K562 (cell line): ENCODE measurements at regions not wholly inside any gene's neighbourhood (a gene's known extent, or its start where the extent isn't known, plus 50 kb on each side); places are given as distances from the start of the nearest gene placed in this dataset.

Source experiments
- ATAC-seq: fragments of 200-7000 bp; cut with Tn5 transposase; 3 replicates; pipeline ENCODE4 v1.9.1; 2020; ENCODE audit warnings: moderate library complexity
- BruUV-seq: library from RNA; stranded (reverse); fragments of 400-500 nt; replicated peaks from 2 replicates; lab custom pipeline; 2021; lab: Mats Ljungman, UMichigan
- CTCF ChIA-PET: fragments of 300-600 bp; formaldehyde crosslinking; extraction: SDS; loops from one replicate; lab custom pipeline; 2021; ENCODE audit warnings: low intra/inter-chr PET ratio; lab: Yijun Ruan, JAX
- POLR2A ChIA-PET: fragments of 300-600, 350-650 bp; sonication (Branson Sonifier 250); formaldehyde crosslinking; extraction: SDS; loops from one replicate; lab custom pipeline; 2021; ENCODE audit warnings: antibody characterized with exemption, inconsistent platforms; lab: Yijun Ruan, JAX
- DNase-seq, 4 experiments: peaks; one replicate each; pipeline versions ENCODE4 v3.0.0 to v3.0.0-alpha.2; 2011 to 2018; ENCODE audit warnings: low spot score in 3 of 4, mixed read lengths in 3 of 4; ENCODE audit errors: extremely low read depth in 1 of 4
- FAIRE-seq: peaks from 2 replicates; lab custom pipeline; 2011; peaks lifted over from hg19 to GRCh38; lab: Jason Lieb, UNC
- H2AFZ ChIP-seq: 2 replicates; pipeline ENCODE4 v1.6.0; 2011; ENCODE audit warnings: low read depth, low read length, control low read depth, inconsistent platforms
- H3K27ac ChIP-seq: fragments of 200-600 bp; 3 replicates; pipeline ENCODE4 v1.8.0; 2011; ENCODE audit warnings: low read depth, mild to moderate bottlenecking, control low read depth, inconsistent platforms, low read length, moderate library complexity, mixed read lengths; ENCODE audit errors: extremely low read depth
- H3K27me3 ChIP-seq, 2 experiments: fragments of 300-600 bp in 1 of 2; 2 replicates in 1 of 2; 3 replicates in 1 of 2; pipeline versions ENCODE4 v1.6.0 to v1.8.0; 2011; ENCODE audit warnings: inconsistent platforms in 2 of 2, low read length in 2 of 2, mild to moderate bottlenecking in 1 of 2, mixed read lengths in 1 of 2, moderate library complexity in 1 of 2; ENCODE audit not compliant: control insufficient read depth in 2 of 2, insufficient read depth in 2 of 2
- H3K36me3 ChIP-seq: fragments of 300-600 bp; 3 replicates; pipeline ENCODE4 v1.8.0; 2011; ENCODE audit warnings: mild to moderate bottlenecking, low read length, inconsistent platforms; ENCODE audit not compliant: control insufficient read depth, insufficient read depth
- H3K4me1 ChIP-seq, 2 experiments: fragments of 200-600 bp in 1 of 2; replicated peaks in 1 of 2; 2 replicates in 1 of 2; 3 replicates in 1 of 2; pipeline versions ENCODE4 v1.5.1 to v1.8.0; 2011; ENCODE audit warnings: inconsistent platforms in 2 of 2, low read length in 2 of 2, mild to moderate bottlenecking in 1 of 2, mixed read lengths in 1 of 2, moderate library complexity in 1 of 2; ENCODE audit not compliant: control insufficient read depth in 2 of 2, insufficient read depth in 2 of 2
- H3K4me2 ChIP-seq: 2 replicates; pipeline ENCODE4 v1.6.1; 2011; ENCODE audit warnings: low read length, control low read depth, inconsistent platforms, mixed read lengths; ENCODE audit not compliant: insufficient read depth
- H3K4me3 ChIP-seq: fragments of 200-600 bp; sonication (generic), shearing (Covaris generic); 2 replicates; pipeline ENCODE4 v1.5.1; 2016; ENCODE audit warnings: control low read depth, inconsistent platforms
- H3K79me2 ChIP-seq: fragments of 200-600 bp; 3 replicates; pipeline ENCODE4 v1.8.0; 2011; ENCODE audit warnings: low read length, inconsistent platforms; ENCODE audit not compliant: control insufficient read depth, insufficient read depth
- H3K9ac ChIP-seq, 2 experiments: 2 replicates each; pipeline versions ENCODE4 v1.6.0 to v1.6.1; 2011; ENCODE audit warnings: low read depth in 2 of 2, low read length in 2 of 2, control low read depth in 1 of 2, inconsistent platforms in 1 of 2, mild to moderate bottlenecking in 1 of 2, mixed read lengths in 1 of 2; ENCODE audit not compliant: insufficient read depth in 1 of 2
- H3K9me1 ChIP-seq: one replicate; pipeline ENCODE4 v1.6.0; 2011; ENCODE audit warnings: inconsistent platforms, mild to moderate bottlenecking, low read length, moderate library complexity; ENCODE audit not compliant: control insufficient read depth, insufficient read depth
- H3K9me3 ChIP-seq: replicated peaks from 2 replicates; pipeline ENCODE4 v1.5.1; 2011; ENCODE audit warnings: low read depth, low read length, inconsistent platforms; ENCODE audit not compliant: control insufficient read depth, insufficient read depth
- H4K20me1 ChIP-seq: replicated peaks from 2 replicates; pipeline ENCODE4 v1.6.1; 2011; ENCODE audit warnings: low read length, inconsistent platforms, mixed read lengths; ENCODE audit not compliant: control insufficient read depth, insufficient read depth
- HNRNPH1 ChIP-seq: fragments of 200-400 bp; formaldehyde crosslinking; optimal IDR thresholded peaks from 2 replicates; pipeline ENCODE3; 2017; ENCODE audit warnings: low read depth, mild to moderate bottlenecking, low read length, moderate library complexity
- MCM7 ChIP-seq, 2 experiments: fragments of 450-650 bp; IDR thresholded peaks; 2 replicates each; pipeline ENCODE4 v1.6.1; 2016 to 2018
- NCOA6 ChIP-seq: fragments of 450-650 bp; IDR thresholded peaks from 2 replicates; pipeline ENCODE4 v1.6.1; 2017; ENCODE audit warnings: mild to moderate bottlenecking
- NFIX ChIP-seq: fragments of 250-450 bp; sonication (Bioruptor Pico); IDR thresholded peaks from 2 replicates; pipeline ENCODE4 v1.4.0; 2020; ENCODE audit warnings: low read depth, mild to moderate bottlenecking, moderate library complexity
- RB1 ChIP-seq: fragments of 450-650 bp; IDR thresholded peaks from 2 replicates; pipeline ENCODE4 v1.6.1; 2017; ENCODE audit warnings: low read depth, mild to moderate bottlenecking
- RHOXF2B ChIP-seq: fragments of 250-450 bp; sonication (Bioruptor Pico); conservative IDR thresholded peaks from 2 replicates; pipeline ENCODE4 v1.5.1; 2021
- WGBS: fragments of 100-300 bp; shearing (Covaris generic); methylation state at CpG from one replicate; pipeline ENCODE4 v1.1.6; 2016; ENCODE audit warnings: low coverage, mixed read lengths; ENCODE audit not compliant: insufficient coverage; ENCODE audit errors: missing lambda C conversion rate; 5-methylcytosine and 5-hydroxymethylcytosine counted together
- in situ Hi-C: fragments of 300-500 bp; cut with MboI; formaldehyde crosslinking; loops from 4 replicates; pipeline ENCODE4 v1.15.0; 2018; ENCODE audit warnings: inconsistent platforms, mixed read lengths
- intact Hi-C: fragments of 100-400 bp; cut with micrococcal nuclease; formaldehyde crosslinking; loops from 2 replicates; pipeline ENCODE4 v1.14.2; 2022
- TF ChIP-seq, protein P1 (sequence below): sonication (generic); formaldehyde crosslinking; IDR thresholded peaks from 2 replicates; pipeline ENCODE4 v1.8.0; 2022; ENCODE audit warnings: missing genetic modification reagents, mild to moderate bottlenecking, borderline replicate concordance
- TF ChIP-seq, protein P2 (sequence below): sonication (generic); formaldehyde crosslinking; IDR thresholded peaks from 2 replicates; pipeline ENCODE4 v1.8.1; 2022; ENCODE audit warnings: missing genetic modification reagents
- TF ChIP-seq, protein P3 (sequence below): fragments of 250-450 bp; sonication (Bioruptor Pico); IDR thresholded peaks from 2 replicates; pipeline ENCODE4 v1.4.0; 2020; ENCODE audit warnings: mild to moderate bottlenecking, moderate library complexity
- TF ChIP-seq, protein P4 (sequence below): fragments of 250-450 bp; sonication (Bioruptor Pico); IDR thresholded peaks from 2 replicates; pipeline ENCODE4 v1.5.1; 2021; ENCODE audit warnings: mild to moderate bottlenecking
- TF ChIP-seq, protein P5 (sequence below): fragments of 450-650 bp; IDR thresholded peaks from 2 replicates; pipeline ENCODE4 v1.6.1; 2016; ENCODE audit warnings: borderline replicate concordance

DNA sequence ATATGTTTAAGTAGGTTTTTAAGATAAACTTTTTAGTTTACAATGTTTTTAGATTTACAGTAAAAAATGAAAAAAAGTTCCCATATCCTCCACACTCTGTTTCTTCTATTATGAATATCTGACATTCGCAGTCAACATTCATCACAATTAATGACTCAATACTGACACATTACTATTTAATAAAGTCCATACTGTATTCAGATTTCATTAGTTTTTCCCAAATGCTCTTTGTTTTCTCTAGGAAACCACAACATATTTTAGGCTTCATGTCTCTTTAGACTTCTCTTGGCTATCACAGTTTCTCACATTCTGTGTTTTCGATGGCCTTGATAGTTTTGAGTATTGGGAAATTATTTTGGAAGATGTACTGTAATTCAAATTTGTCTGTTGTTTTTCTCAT, 399.8 kb downstream of the SLC6A15 start:
- ChIA-PET CTCF (no interaction called here), POLR2A (no interaction called here)
- no peak for DNase-seq
- no peaks in the 10 kb centered on the region for H3K9me3 ChIP-seq
- no peak overlapping the region for H3K4me2 ChIP-seq
- in situ Hi-C loops, result no loop called here
- no peak overlapping the region for H2AFZ ChIP-seq
- WGBS, result 0% methylated on average over 2 of the region's 2 CpGs
- no peak for ATAC-seq
- H3K4me1 ChIP-seq, result no peaks in the 10 kb centered on the region
- BruUV-seq, result no TSS peak
- H4K20me1 ChIP-seq, result no peaks in the 10 kb centered on the region
- no peak overlapping the region for H3K9ac ChIP-seq
- H3K4me3 ChIP-seq, result no peak overlapping the region
- no peaks in the 10 kb centered on the region for H3K9me1 ChIP-seq
- intact Hi-C loops, result no loop called here
- H3K79me2 ChIP-seq, result no peaks in the 10 kb centered on the region
- no peak overlapping the region for H3K27ac ChIP-seq
- no peak for FAIRE-seq
- no peaks in the 10 kb centered on the region for H3K27me3 ChIP-seq
- H3K36me3 ChIP-seq, result no peaks in the 10 kb centered on the region
- no peak for TF ChIP-seq NFIX
- TF ChIP-seq HNRNPH1, result no peak
- TF ChIP-seq, protein P1, sequence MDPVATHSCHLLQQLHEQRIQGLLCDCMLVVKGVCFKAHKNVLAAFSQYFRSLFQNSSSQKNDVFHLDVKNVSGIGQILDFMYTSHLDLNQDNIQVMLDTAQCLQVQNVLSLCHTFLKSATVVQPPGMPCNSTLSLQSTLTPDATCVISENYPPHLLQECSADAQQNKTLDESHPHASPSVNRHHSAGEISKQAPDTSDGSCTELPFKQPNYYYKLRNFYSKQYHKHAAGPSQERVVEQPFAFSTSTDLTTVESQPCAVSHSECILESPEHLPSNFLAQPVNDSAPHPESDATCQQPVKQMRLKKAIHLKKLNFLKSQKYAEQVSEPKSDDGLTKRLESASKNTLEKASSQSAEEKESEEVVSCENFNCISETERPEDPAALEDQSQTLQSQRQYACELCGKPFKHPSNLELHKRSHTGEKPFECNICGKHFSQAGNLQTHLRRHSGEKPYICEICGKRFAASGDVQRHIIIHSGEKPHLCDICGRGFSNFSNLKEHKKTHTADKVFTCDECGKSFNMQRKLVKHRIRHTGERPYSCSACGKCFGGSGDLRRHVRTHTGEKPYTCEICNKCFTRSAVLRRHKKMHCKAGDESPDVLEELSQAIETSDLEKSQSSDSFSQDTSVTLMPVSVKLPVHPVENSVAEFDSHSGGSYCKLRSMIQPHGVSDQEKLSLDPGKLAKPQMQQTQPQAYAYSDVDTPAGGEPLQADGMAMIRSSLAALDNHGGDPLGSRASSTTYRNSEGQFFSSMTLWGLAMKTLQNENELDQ, result no peak
- TF ChIP-seq, protein P2, sequence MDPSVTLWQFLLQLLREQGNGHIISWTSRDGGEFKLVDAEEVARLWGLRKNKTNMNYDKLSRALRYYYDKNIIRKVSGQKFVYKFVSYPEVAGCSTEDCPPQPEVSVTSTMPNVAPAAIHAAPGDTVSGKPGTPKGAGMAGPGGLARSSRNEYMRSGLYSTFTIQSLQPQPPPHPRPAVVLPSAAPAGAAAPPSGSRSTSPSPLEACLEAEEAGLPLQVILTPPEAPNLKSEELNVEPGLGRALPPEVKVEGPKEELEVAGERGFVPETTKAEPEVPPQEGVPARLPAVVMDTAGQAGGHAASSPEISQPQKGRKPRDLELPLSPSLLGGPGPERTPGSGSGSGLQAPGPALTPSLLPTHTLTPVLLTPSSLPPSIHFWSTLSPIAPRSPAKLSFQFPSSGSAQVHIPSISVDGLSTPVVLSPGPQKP, result no peak
- TF ChIP-seq, protein P3, sequence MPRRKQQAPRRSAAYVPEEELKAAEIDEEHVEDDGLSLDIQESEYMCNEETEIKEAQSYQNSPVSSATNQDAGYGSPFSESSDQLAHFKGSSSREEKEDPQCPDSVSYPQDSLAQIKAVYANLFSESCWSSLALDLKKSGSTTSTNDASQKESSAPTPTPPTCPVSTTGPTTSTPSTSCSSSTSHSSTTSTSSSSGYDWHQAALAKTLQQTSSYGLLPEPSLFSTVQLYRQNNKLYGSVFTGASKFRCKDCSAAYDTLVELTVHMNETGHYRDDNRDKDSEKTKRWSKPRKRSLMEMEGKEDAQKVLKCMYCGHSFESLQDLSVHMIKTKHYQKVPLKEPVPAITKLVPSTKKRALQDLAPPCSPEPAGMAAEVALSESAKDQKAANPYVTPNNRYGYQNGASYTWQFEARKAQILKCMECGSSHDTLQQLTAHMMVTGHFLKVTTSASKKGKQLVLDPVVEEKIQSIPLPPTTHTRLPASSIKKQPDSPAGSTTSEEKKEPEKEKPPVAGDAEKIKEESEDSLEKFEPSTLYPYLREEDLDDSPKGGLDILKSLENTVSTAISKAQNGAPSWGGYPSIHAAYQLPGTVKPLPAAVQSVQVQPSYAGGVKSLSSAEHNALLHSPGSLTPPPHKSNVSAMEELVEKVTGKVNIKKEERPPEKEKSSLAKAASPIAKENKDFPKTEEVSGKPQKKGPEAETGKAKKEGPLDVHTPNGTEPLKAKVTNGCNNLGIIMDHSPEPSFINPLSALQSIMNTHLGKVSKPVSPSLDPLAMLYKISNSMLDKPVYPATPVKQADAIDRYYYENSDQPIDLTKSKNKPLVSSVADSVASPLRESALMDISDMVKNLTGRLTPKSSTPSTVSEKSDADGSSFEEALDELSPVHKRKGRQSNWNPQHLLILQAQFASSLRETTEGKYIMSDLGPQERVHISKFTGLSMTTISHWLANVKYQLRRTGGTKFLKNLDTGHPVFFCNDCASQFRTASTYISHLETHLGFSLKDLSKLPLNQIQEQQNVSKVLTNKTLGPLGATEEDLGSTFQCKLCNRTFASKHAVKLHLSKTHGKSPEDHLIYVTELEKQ, result no peak
- TF ChIP-seq RB1, result no peak
- TF ChIP-seq NCOA6, result no peak
- TF ChIP-seq MCM7 (IDR thresholded peaks at IDR 0.05), result no peak
- TF ChIP-seq, protein P4, sequence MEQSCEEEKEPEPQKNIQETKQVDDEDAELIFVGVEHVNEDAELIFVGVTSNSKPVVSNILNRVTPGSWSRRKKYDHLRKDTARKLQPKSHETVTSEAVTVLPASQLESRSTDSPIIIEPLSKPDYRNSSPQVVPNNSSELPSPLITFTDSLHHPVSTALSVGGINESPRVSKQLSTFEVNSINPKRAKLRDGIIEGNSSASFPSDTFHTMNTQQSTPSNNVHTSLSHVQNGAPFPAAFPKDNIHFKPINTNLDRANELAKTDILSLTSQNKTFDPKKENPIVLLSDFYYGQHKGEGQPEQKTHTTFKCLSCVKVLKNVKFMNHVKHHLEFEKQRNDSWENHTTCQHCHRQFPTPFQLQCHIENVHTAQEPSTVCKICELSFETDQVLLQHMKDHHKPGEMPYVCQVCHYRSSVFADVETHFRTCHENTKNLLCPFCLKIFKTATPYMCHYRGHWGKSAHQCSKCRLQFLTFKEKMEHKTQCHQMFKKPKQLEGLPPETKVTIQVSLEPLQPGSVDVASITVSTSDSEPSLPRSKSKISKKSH (CRISPR knock-in tag), result no peak
- TF ChIP-seq RHOXF2B (CRISPR knock-in tag), result no peak
- TF ChIP-seq, protein P5, sequence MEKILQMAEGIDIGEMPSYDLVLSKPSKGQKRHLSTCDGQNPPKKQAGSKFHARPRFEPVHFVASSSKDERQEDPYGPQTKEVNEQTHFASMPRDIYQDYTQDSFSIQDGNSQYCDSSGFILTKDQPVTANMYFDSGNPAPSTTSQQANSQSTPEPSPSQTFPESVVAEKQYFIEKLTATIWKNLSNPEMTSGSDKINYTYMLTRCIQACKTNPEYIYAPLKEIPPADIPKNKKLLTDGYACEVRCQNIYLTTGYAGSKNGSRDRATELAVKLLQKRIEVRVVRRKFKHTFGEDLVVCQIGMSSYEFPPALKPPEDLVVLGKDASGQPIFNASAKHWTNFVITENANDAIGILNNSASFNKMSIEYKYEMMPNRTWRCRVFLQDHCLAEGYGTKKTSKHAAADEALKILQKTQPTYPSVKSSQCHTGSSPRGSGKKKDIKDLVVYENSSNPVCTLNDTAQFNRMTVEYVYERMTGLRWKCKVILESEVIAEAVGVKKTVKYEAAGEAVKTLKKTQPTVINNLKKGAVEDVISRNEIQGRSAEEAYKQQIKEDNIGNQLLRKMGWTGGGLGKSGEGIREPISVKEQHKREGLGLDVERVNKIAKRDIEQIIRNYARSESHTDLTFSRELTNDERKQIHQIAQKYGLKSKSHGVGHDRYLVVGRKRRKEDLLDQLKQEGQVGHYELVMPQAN, result no peak
